Upper lobe of left lung (tissue), 6 donors: ENCODE measurements at regions not wholly inside any gene's neighbourhood (a gene's known extent, or its start where the extent isn't known, plus 50 kb on each side); places are given as distances from the start of the nearest gene placed in this dataset.
"Not testable (repeated sequence)": the region's sequence is repeated elsewhere in the genome, so short reads cannot be mapped to it uniquely, and the experiment has no call there.

Experiments
- ATAC-seq, 2 donors: fragments of 200-7000 bp; cut with Tn5 transposase; one replicate each; pipeline ENCODE4 v1.9.1; 2022; ENCODE audit warnings: mild to moderate bottlenecking in 2 of 2, moderate library complexity in 2 of 2; ENCODE audit not compliant: low FRiP score in 2 of 2
- DNase-seq, 2 donors: peaks; one replicate each; pipeline ENCODE4 v3.0.0-alpha.2; 2019 to 2020
- H3K27ac ChIP-seq, 4 donors: fragments of 200-600 bp; sonication (generic); one replicate each; pipeline ENCODE4 v1.5.1; 2016 to 2019
- H3K27me3 ChIP-seq, 4 donors: fragments of 200-600 bp; sonication (generic); one replicate each; pipeline ENCODE4 v1.5.1; 2017 to 2019
- H3K36me3 ChIP-seq, 4 donors: fragments of 200-600 bp; sonication (generic); one replicate each; pipeline ENCODE4 v1.5.1; 2016 to 2019
- H3K4me1 ChIP-seq, 4 donors: fragments of 200-600 bp; sonication (generic); one replicate each; pipeline ENCODE4 v1.5.1; 2018 to 2019
- H3K4me3 ChIP-seq, 4 donors: fragments of 200-600 bp; sonication (generic); one replicate each; pipeline ENCODE4 v1.5.1; 2017 to 2019; ENCODE audit warnings: mild to moderate bottlenecking in 2 of 4, moderate library complexity in 1 of 4
- H3K9me3 ChIP-seq, 4 donors: fragments of 200-600 bp; sonication (generic); one replicate each; pipeline ENCODE4 v1.5.1; 2018 to 2019
- EP300 ChIP-seq, 4 donors: sonication (generic); formaldehyde crosslinking; IDR thresholded peaks; one replicate each; pipeline ENCODE4 v1.5.1; 2017; ENCODE audit warnings: antibody characterized with exemption in 4 of 4, control low read depth in 2 of 4
- POLR2A ChIP-seq, 4 donors: fragments of 450-650 bp; IDR thresholded peaks; one replicate each; pipeline ENCODE4 v1.5.1; 2016 to 2017; ENCODE audit warnings: antibody characterized with exemption in 4 of 4, mild to moderate bottlenecking in 2 of 4
- POLR2AphosphoS5 ChIP-seq, 2 donors: sonication (generic); formaldehyde crosslinking; IDR thresholded peaks; one replicate each; pipeline ENCODE4 v1.5.1; 2017; ENCODE audit warnings: antibody characterized with exemption in 2 of 2
- WGBS, 2 donors: methylation state at CpG; one replicate each; pipeline ENCODE4 v1.1.5; 2017 to 2018; 5-methylcytosine and 5-hydroxymethylcytosine counted together
- TF ChIP-seq, protein P1 (sequence below), 6 experiments: fragments of 450-650 bp in 4 of 6; fragments of 200-600 bp in 2 of 6; sonication (generic) in 2 of 6; IDR thresholded peaks; one replicate each; pipeline ENCODE4 v1.5.1; 2016 to 2019; ENCODE audit warnings: antibody characterized with exemption in 6 of 6
- donor health status: DM: no; HTN: no; CAD: no; lungs with moderate emphysema.
- donor health status: DM: no; HTN: yes; CAD: no; lungs with severe emphysema.

DNA sequence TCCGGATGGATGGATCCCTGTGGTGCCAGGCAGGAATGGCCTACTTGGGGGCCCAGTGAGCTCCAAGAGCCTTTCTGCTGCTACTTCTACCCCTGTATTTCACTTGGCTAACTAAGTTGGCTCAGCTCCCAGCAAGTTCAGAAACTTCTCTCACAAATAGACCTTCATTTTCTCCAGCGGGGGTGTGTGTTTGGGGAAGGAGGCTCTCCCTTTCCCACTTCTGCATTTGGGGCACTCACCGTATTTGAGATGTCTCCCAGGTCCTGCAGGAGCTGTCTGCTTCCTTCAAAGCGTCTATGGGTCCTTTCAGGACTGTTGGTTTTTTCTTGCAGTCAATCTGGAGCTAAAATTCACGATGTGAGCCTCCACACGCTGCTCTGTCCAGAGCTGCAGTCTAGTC lies 197.7 kb downstream of the SPANXN3 start:
- WGBS, 2 donors: 50 to 54% methylated on average over 3 to 6 of the region's 6 CpGs
- TF ChIP-seq POLR2AphosphoS5 (IDR thresholded peaks at IDR 0.05): no peak
- TF ChIP-seq, protein P1, sequence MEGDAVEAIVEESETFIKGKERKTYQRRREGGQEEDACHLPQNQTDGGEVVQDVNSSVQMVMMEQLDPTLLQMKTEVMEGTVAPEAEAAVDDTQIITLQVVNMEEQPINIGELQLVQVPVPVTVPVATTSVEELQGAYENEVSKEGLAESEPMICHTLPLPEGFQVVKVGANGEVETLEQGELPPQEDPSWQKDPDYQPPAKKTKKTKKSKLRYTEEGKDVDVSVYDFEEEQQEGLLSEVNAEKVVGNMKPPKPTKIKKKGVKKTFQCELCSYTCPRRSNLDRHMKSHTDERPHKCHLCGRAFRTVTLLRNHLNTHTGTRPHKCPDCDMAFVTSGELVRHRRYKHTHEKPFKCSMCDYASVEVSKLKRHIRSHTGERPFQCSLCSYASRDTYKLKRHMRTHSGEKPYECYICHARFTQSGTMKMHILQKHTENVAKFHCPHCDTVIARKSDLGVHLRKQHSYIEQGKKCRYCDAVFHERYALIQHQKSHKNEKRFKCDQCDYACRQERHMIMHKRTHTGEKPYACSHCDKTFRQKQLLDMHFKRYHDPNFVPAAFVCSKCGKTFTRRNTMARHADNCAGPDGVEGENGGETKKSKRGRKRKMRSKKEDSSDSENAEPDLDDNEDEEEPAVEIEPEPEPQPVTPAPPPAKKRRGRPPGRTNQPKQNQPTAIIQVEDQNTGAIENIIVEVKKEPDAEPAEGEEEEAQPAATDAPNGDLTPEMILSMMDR (IDR thresholded peaks at IDR 0.05): no peak
- no peaks in the 10 kb centered on the region for H3K4me1 ChIP-seq
- no peak overlapping the region for H3K4me3 ChIP-seq
- no peaks in the 10 kb centered on the region for H3K9me3 ChIP-seq
- H3K36me3 ChIP-seq: no peaks in the 10 kb centered on the region
- DNase-seq (no peak), ATAC-seq (no peak)
- no peak overlapping the region for H3K27ac ChIP-seq
- H3K27me3 ChIP-seq: no peaks in the 10 kb centered on the region

DNA sequence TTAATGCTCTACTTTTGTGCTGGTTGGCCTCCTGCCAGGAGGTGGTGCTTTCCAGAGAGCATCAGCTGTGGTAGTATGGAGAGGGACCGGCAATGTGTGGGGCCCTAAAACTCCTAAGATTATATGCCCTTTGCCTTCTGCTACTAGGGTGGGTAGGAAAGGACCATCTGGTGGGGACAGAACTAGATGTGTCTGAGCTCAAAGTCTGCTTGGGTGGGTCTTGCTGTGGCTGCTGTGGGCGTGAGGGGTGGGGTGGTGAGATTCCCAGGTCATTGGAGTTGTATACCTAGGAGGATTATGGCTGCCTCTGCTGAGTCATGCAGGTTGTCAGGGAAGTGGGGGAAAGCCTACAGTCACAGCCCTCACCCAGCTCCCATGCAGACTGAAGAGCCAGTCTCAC lies 198.4 kb downstream of the SPANXN3 start:
- not testable (repeated sequence) for ATAC-seq, H3K9me3 ChIP-seq, DNase-seq, H3K27me3 ChIP-seq, H3K4me3 ChIP-seq, H3K27ac ChIP-seq, H3K4me1 ChIP-seq, H3K36me3 ChIP-seq
- 58 to 71% methylated on average over 1 to 2 of the region's 2 CpGs for WGBS, 2 donors

DNA sequence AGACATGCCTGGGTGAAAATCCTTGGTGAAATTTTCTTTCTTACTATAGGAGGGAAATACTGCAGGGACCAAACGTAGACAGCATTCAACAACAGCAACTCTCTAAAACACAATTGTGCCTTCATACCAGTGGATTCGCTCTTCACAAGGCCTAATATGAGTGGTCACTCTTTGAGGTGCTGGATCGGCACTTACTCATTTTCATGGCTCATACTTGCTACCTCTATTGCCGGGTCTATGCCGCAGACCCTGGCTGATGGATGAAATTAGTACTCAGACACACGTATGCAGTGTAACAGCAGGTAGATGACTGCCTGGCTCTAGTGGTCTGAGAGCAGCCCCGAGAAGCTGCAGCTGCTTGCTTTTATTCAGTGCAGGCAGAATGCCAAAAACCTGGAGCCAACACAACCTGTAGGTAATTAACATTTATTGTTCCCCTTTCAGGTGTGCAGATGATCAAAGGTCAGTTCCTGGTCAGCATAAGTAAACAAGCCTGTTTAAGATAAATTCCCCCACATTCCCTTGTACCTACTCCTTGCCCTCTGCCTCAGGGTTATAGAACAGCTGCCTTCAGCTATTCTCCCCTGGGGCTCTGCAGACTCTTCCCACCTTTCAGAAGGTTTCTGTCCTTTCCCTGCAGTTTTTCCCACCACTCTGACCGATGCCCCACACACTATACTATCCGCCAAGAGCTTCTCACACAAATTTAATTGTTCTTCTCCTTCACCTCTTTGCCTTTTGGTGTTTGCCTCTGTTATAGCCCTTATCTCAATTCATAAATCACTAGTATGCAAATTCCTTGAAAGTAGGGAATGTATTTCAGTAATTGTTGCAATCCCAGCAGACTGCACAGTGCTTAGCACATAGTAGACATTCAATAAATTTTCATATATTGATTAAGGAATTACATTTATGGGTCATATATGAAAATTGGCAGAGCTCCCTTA lies 210.0 kb downstream of the SPANXN3 start:
- 61 to 75% methylated on average over 3 to 9 of the region's 9 CpGs for WGBS, 2 donors
- H3K4me3 ChIP-seq: no peak overlapping the region
- DNase-seq (no peak), ATAC-seq (no peak)
- H3K9me3 ChIP-seq: no peaks in the 10 kb centered on the region
- TF ChIP-seq POLR2A (IDR thresholded peaks at IDR 0.05) (no peak), EP300 (IDR thresholded peaks at IDR 0.05) (no peak), POLR2AphosphoS5 (IDR thresholded peaks at IDR 0.05) (no peak)
- TF ChIP-seq, protein P1 (IDR thresholded peaks at IDR 0.05): no peak
- no peak overlapping the region for H3K27ac ChIP-seq
- no peaks in the 10 kb centered on the region for H3K36me3 ChIP-seq
- H3K27me3 ChIP-seq: no peaks in the 10 kb centered on the region
- no peaks in the 10 kb centered on the region for H3K4me1 ChIP-seq

DNA sequence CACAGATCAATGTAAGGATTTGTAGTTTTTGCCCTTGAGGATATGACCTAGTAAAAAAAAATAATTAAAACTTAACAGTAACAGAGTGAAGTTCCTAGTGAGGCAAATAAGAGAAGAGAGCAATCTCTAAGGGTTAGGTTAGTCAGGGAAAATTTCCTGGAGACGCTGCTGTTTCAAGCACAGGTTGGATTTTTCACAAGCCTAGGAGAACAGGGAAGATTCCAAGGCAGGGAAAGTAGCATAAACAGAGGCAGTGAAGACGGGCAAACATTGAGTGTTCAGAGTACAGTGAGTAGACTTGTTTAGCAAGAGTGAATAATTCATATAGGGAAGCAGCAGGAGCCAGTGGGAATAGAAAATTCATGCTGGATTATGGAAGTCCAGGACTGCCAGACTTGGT lies 212.8 kb downstream of the SPANXN3 start:
- no peak for ATAC-seq

DNA sequence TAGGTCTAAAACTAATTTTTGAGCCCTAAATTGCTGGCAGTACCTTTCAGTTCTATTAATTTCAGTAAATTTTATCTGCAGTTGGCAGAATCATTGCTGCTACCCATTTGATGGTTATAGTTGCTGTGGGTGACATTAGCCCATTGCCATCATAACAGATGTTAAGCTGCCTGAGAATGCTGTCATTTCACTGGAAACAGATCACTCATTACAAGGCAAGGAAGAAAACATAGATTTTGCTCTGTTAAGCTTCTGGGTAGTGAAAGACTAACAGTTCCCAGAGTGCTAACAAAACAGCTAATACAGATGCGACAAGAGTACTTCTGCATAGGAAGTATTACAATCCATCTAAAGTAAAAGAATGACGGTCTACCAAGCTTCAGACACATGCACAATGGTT lies 213.2 kb downstream of the SPANXN3 start:
- DNase-seq (no peak), ATAC-seq (no peak)
- Histone ChIP-seq H3K36me3 (no peaks in the 10 kb centered on the region), H3K4me3 (no peak overlapping the region), H3K4me1 (no peaks in the 10 kb centered on the region), H3K27ac (no peak overlapping the region), H3K27me3 (no peaks in the 10 kb centered on the region), H3K9me3 (no peaks in the 10 kb centered on the region)
- WGBS, 2 donors: 61% methylated on average over 2 of the region's 2 CpGs
- TF ChIP-seq POLR2A (IDR thresholded peaks at IDR 0.05) (no peak), POLR2AphosphoS5 (IDR thresholded peaks at IDR 0.05) (no peak), EP300 (IDR thresholded peaks at IDR 0.05) (no peak)
- TF ChIP-seq, protein P1 (IDR thresholded peaks at IDR 0.05): no peak

More for the DNA sequence above, 212.8 kb downstream of the SPANXN3 start:
- TF ChIP-seq, protein P1 (IDR thresholded peaks at IDR 0.05): no peak
- TF ChIP-seq POLR2AphosphoS5 (IDR thresholded peaks at IDR 0.05): no peak
- no peak for TF ChIP-seq EP300 (IDR thresholded peaks at IDR 0.05)
- TF ChIP-seq POLR2A (IDR thresholded peaks at IDR 0.05): no peak
- Histone ChIP-seq H3K27me3 (no peaks in the 10 kb centered on the region), H3K27ac (no peak overlapping the region), H3K9me3 (no peaks in the 10 kb centered on the region), H3K4me1 (no peaks in the 10 kb centered on the region), H3K36me3 (no peaks in the 10 kb centered on the region), H3K4me3 (no peak overlapping the region)
- 62 to 72% methylated on average over 2 of the region's 2 CpGs for WGBS, 2 donors
- no peak for DNase-seq
